ENCODE measurements at regions not wholly inside any gene's neighbourhood (a gene's known extent, or its start where the extent isn't known, plus 50 kb on each side); places are given as distances from the start of the nearest gene placed in this dataset.

DNA sequence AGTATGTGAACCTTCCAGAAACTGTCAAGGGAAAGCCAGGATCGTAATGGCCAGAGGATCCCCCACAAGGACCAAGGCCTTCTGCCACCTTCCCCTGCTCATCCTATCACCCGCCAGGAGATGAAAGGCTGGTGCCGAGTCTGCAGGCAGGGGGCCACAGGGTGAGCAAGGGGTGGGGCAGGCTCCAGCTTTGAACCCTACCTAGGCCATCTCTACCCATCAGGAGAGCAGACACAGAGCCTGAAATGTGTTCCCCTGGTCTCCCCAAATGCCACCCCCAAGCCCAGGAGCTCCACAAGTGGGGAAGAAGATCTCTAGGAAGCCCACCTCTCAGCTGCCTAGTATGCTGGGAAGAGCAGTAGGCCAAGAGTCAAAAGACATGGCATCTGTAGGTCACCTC, 95.1 kb downstream of the KCTD15 start:
- no peak overlapping the region for H3K9ac ChIP-seq (ENCODE audit: low read length)
- no peaks in the 10 kb centered on the region for H3K4me1 ChIP-seq (ENCODE audit: low read length)
- no peaks in the 10 kb centered on the region for H4K20me1 ChIP-seq (ENCODE audit: insufficient read depth, low read depth, low read length)
- no peaks in the 10 kb centered on the region for H3K36me3 ChIP-seq (ENCODE audit: insufficient read depth, low read length)
- no peak overlapping the region for H3K4me3 ChIP-seq (ENCODE audit: low read length)
- H3K9me2 ChIP-seq (replicated peaks; ENCODE audit: insufficient read depth, low read length) = no peaks in the 10 kb centered on the region
- no peaks in the 10 kb centered on the region for H3K79me2 ChIP-seq (ENCODE audit: low read length)
- no peaks in the 10 kb centered on the region for H3K9me3 ChIP-seq (ENCODE audit: low read length)
- no peaks in the 10 kb centered on the region for H3K27me3 ChIP-seq (ENCODE audit: low read length)
- H2AFZ ChIP-seq (ENCODE audit: low read length) = no peak overlapping the region
- no peak for DNase-seq
- H3K27ac ChIP-seq (ENCODE audit: low read length) = no peak overlapping the region
- no peak overlapping the region for H3K4me2 ChIP-seq (ENCODE audit: low read depth, low read length, poor library complexity, severe bottlenecking)

GRCh38 chr19:33894787-33895186, 98.1 kb downstream of the KCTD15 start:
- Histone ChIP-seq H3K27ac (ENCODE audit: low read length) (no peak overlapping the region), H3K9ac (ENCODE audit: low read length) (no peak overlapping the region), H3K4me1 (ENCODE audit: low read length) (no peaks in the 10 kb centered on the region), H3K9me2 (replicated peaks; ENCODE audit: insufficient read depth, low read length) (no peaks in the 10 kb centered on the region), H4K20me1 (ENCODE audit: insufficient read depth, low read depth, low read length) (no peaks in the 10 kb centered on the region), H3K4me2 (ENCODE audit: low read depth, low read length, poor library complexity, severe bottlenecking) (no peak overlapping the region), H3K36me3 (ENCODE audit: insufficient read depth, low read length) (no peaks in the 10 kb centered on the region), H3K4me3 (ENCODE audit: low read length) (no peak overlapping the region), H2AFZ (ENCODE audit: low read length) (no peak overlapping the region), H3K9me3 (ENCODE audit: low read length) (no peaks in the 10 kb centered on the region), H3K27me3 (ENCODE audit: low read length) (no peaks in the 10 kb centered on the region), H3K79me2 (ENCODE audit: low read length) (no peaks in the 10 kb centered on the region)
- no peak for DNase-seq

DNA sequence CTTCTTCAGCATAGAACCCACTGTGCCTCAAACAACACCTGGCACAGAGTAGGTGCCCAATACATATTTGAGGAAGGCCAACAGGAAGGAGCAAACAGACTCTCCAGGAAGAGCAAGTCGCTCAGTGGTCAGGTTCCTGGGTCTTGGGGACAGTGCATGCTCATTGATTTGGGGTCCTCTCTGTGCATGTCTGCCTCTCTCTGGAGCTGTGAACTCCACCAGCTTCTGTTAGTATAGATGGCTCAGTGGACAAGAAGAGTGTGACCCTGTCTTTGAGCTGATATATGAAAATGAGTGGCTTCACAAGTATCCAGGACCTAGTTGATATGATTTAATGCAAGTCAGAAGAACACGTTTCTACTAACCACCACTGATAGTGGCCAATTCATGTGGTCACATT, 98.7 kb downstream of the KCTD15 start:
- H2AFZ ChIP-seq (ENCODE audit: low read length) = no peak overlapping the region
- no peak for DNase-seq
- no peak overlapping the region for H3K4me3 ChIP-seq (ENCODE audit: low read length)
- no peaks in the 10 kb centered on the region for H3K36me3 ChIP-seq (ENCODE audit: insufficient read depth, low read length)
- H3K9me3 ChIP-seq (ENCODE audit: low read length) = no peaks in the 10 kb centered on the region
- H3K4me1 ChIP-seq (ENCODE audit: low read length) = no peaks in the 10 kb centered on the region
- H4K20me1 ChIP-seq (ENCODE audit: insufficient read depth, low read depth, low read length) = no peaks in the 10 kb centered on the region
- H3K4me2 ChIP-seq (ENCODE audit: low read depth, low read length, poor library complexity, severe bottlenecking) = no peak overlapping the region
- H3K9ac ChIP-seq (ENCODE audit: low read length) = no peak overlapping the region
- no peaks in the 10 kb centered on the region for H3K27me3 ChIP-seq (ENCODE audit: low read length)
- H3K9me2 ChIP-seq (replicated peaks; ENCODE audit: insufficient read depth, low read length) = no peaks in the 10 kb centered on the region
- no peaks in the 10 kb centered on the region for H3K79me2 ChIP-seq (ENCODE audit: low read length)
- H3K27ac ChIP-seq (ENCODE audit: low read length) = no peak overlapping the region

GRCh38 chr19:33898062-33898677, 101.5 kb downstream of the KCTD15 start:
- Histone ChIP-seq H3K9me3 (ENCODE audit: low read length) (no peaks in the 10 kb centered on the region), H3K27me3 (ENCODE audit: low read length) (no peaks in the 10 kb centered on the region), H3K4me3 (ENCODE audit: low read length) (no peak overlapping the region), H3K4me2 (ENCODE audit: low read depth, low read length, poor library complexity, severe bottlenecking) (no peak overlapping the region), H4K20me1 (ENCODE audit: insufficient read depth, low read depth, low read length) (no peaks in the 10 kb centered on the region), H3K79me2 (ENCODE audit: low read length) (no peaks in the 10 kb centered on the region), H2AFZ (ENCODE audit: low read length) (no peak overlapping the region), H3K9me2 (replicated peaks; ENCODE audit: insufficient read depth, low read length) (no peaks in the 10 kb centered on the region), H3K36me3 (ENCODE audit: insufficient read depth, low read length) (no peaks in the 10 kb centered on the region), H3K4me1 (ENCODE audit: low read length) (no peaks in the 10 kb centered on the region), H3K9ac (ENCODE audit: low read length) (no peak overlapping the region), H3K27ac (ENCODE audit: low read length) (no peak overlapping the region)
- DNase-seq = no peak

DNA sequence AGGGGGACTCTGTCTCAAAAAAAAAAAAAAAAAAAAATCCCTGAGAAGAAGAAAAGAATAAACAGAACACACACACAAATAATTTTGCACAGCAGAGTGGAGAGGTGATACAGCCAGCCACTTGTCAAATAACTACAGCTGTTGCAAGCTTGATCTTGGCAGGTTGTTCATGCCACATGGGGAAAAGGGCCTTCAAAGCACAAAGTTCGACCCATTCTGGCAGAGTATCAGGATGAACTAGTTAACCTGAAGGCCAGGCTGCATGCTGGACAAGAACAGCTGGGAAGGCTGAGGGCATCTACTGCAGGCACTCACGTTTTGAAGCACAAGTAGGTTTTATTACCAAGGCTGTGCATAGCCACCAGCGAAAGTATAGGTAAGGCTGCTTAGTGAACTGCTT, 104.1 kb downstream of the KCTD15 start:
- H3K27ac ChIP-seq (ENCODE audit: low read length) = no peak overlapping the region
- H3K27me3 ChIP-seq (ENCODE audit: low read length) = no peaks in the 10 kb centered on the region
- no peak overlapping the region for H3K9ac ChIP-seq (ENCODE audit: low read length)
- H3K4me3 ChIP-seq (ENCODE audit: low read length) = no peak overlapping the region
- no peak overlapping the region for H3K4me2 ChIP-seq (ENCODE audit: low read depth, low read length, poor library complexity, severe bottlenecking)
- no peak overlapping the region for H2AFZ ChIP-seq (ENCODE audit: low read length)
- no peaks in the 10 kb centered on the region for H3K4me1 ChIP-seq (ENCODE audit: low read length)
- H3K36me3 ChIP-seq (ENCODE audit: insufficient read depth, low read length) = no peaks in the 10 kb centered on the region
- H4K20me1 ChIP-seq (ENCODE audit: insufficient read depth, low read depth, low read length) = no peaks in the 10 kb centered on the region
- no peaks in the 10 kb centered on the region for H3K9me3 ChIP-seq (ENCODE audit: low read length)
- H3K9me2 ChIP-seq (replicated peaks; ENCODE audit: insufficient read depth, low read length) = no peaks in the 10 kb centered on the region
- H3K79me2 ChIP-seq (ENCODE audit: low read length) = no peaks in the 10 kb centered on the region
- DNase-seq = no peak

DNA sequence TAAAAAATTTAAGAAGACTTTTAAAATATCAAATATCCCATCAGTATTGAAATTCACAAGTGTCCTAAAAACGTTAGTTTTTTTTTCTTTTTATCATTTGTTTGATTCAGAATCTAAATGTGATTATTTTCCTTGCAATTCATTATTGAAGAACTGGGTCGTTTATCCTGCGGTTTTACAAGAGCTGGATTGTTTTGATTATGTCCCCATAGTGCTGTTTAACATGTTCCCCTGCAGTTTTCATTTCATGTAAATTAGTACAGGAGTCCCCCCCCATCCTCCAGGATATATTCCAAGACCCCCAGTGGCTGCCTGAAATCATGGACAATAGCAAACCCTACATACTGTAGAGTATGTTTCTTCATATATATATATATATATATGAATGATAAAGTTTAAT, 105.7 kb downstream of the KCTD15 start:
- no peak overlapping the region for H3K27ac ChIP-seq (ENCODE audit: low read length)
- H3K9ac ChIP-seq (ENCODE audit: low read length) = no peak overlapping the region
- no peaks in the 10 kb centered on the region for H3K4me1 ChIP-seq (ENCODE audit: low read length)
- H4K20me1 ChIP-seq (ENCODE audit: insufficient read depth, low read depth, low read length) = no peaks in the 10 kb centered on the region
- H3K79me2 ChIP-seq (ENCODE audit: low read length) = no peaks in the 10 kb centered on the region
- no peak for DNase-seq
- H3K4me3 ChIP-seq (ENCODE audit: low read length) = no peak overlapping the region
- no peaks in the 10 kb centered on the region for H3K9me2 ChIP-seq (replicated peaks; ENCODE audit: insufficient read depth, low read length)
- no peak overlapping the region for H2AFZ ChIP-seq (ENCODE audit: low read length)
- no peak overlapping the region for H3K4me2 ChIP-seq (ENCODE audit: low read depth, low read length, poor library complexity, severe bottlenecking)
- no peaks in the 10 kb centered on the region for H3K27me3 ChIP-seq (ENCODE audit: low read length)
- no peaks in the 10 kb centered on the region for H3K9me3 ChIP-seq (ENCODE audit: low read length)
- no peaks in the 10 kb centered on the region for H3K36me3 ChIP-seq (ENCODE audit: insufficient read depth, low read length)

GRCh38 chr19:33902802-33903488, 106.3 kb downstream of the KCTD15 start:
- no peak overlapping the region for H2AFZ ChIP-seq (ENCODE audit: low read length)
- H3K9me3 ChIP-seq (ENCODE audit: low read length) = no peaks in the 10 kb centered on the region
- no peaks in the 10 kb centered on the region for H3K27me3 ChIP-seq (ENCODE audit: low read length)
- H3K9ac ChIP-seq (ENCODE audit: low read length) = no peak overlapping the region
- no peak overlapping the region for H3K4me3 ChIP-seq (ENCODE audit: low read length)
- H3K36me3 ChIP-seq (ENCODE audit: insufficient read depth, low read length) = no peaks in the 10 kb centered on the region
- DNase-seq = no peak
- H4K20me1 ChIP-seq (ENCODE audit: insufficient read depth, low read depth, low read length) = no peaks in the 10 kb centered on the region
- H3K4me1 ChIP-seq (ENCODE audit: low read length) = no peaks in the 10 kb centered on the region
- no peaks in the 10 kb centered on the region for H3K79me2 ChIP-seq (ENCODE audit: low read length)
- no peaks in the 10 kb centered on the region for H3K9me2 ChIP-seq (replicated peaks; ENCODE audit: insufficient read depth, low read length)
- H3K27ac ChIP-seq (ENCODE audit: low read length) = no peak overlapping the region
- H3K4me2 ChIP-seq (ENCODE audit: low read depth, low read length, poor library complexity, severe bottlenecking) = no peak overlapping the region

GRCh38 chr19:33903489-33903850, 106.8 kb downstream of the KCTD15 start:
- Histone ChIP-seq H3K9me2 (replicated peaks; ENCODE audit: insufficient read depth, low read length) (no peaks in the 10 kb centered on the region), H3K4me2 (ENCODE audit: low read depth, low read length, poor library complexity, severe bottlenecking) (no peak overlapping the region), H3K9ac (ENCODE audit: low read length) (no peak overlapping the region), H4K20me1 (ENCODE audit: insufficient read depth, low read depth, low read length) (no peaks in the 10 kb centered on the region), H3K9me3 (ENCODE audit: low read length) (no peaks in the 10 kb centered on the region), H3K4me1 (ENCODE audit: low read length) (no peaks in the 10 kb centered on the region), H3K4me3 (ENCODE audit: low read length) (no peak overlapping the region), H3K79me2 (ENCODE audit: low read length) (no peaks in the 10 kb centered on the region), H3K27ac (ENCODE audit: low read length) (no peak overlapping the region), H3K27me3 (ENCODE audit: low read length) (no peaks in the 10 kb centered on the region), H3K36me3 (ENCODE audit: insufficient read depth, low read length) (no peaks in the 10 kb centered on the region), H2AFZ (ENCODE audit: low read length) (no peak overlapping the region)
- DNase-seq = no peak

All from Karpas-422 (cell line).